ENCODE measurements at regions not wholly inside any gene's neighbourhood (a gene's known extent, or its start where the extent isn't known, plus 50 kb on each side); places are given as distances from the start of the nearest gene placed in this dataset.

GRCh38 chr7:136256491-136256890 is 279.3 kb upstream of the MTPN start:
- Histone ChIP-seq H3K9ac (ENCODE audit: low read length) (no peak overlapping the region), H3K4me2 (ENCODE audit: low read depth, low read length, poor library complexity, severe bottlenecking) (no peak overlapping the region), H4K20me1 (ENCODE audit: low read depth, low read length) (no peaks in the 10 kb centered on the region), H3K9me3 (ENCODE audit: insufficient read depth, low read length) (0 out of 2 replicates have a peak, but pooled peaks cover 6% of the 10 kb centered on the region), H3K79me2 (ENCODE audit: insufficient read depth, low read length) (no peaks in the 10 kb centered on the region), H3K4me3 (ENCODE audit: insufficient read depth, low read length, poor library complexity, severe bottlenecking) (no peak overlapping the region), H3K36me3 (ENCODE audit: low read length) (no peaks in the 10 kb centered on the region), H3K27me3 (ENCODE audit: low read length) (no peaks in the 10 kb centered on the region), H3F3A (ENCODE audit: insufficient read depth) (no peaks in the 10 kb centered on the region), H3K9me2 (replicated peaks; ENCODE audit: insufficient read depth, low read length) (no peaks in the 10 kb centered on the region), H2AFZ (ENCODE audit: low read depth, low read length, severe bottlenecking) (no peak overlapping the region), H3K27ac (ENCODE audit: low read depth, low read length) (no peak overlapping the region)
- TF ChIP-seq, protein P1, sequence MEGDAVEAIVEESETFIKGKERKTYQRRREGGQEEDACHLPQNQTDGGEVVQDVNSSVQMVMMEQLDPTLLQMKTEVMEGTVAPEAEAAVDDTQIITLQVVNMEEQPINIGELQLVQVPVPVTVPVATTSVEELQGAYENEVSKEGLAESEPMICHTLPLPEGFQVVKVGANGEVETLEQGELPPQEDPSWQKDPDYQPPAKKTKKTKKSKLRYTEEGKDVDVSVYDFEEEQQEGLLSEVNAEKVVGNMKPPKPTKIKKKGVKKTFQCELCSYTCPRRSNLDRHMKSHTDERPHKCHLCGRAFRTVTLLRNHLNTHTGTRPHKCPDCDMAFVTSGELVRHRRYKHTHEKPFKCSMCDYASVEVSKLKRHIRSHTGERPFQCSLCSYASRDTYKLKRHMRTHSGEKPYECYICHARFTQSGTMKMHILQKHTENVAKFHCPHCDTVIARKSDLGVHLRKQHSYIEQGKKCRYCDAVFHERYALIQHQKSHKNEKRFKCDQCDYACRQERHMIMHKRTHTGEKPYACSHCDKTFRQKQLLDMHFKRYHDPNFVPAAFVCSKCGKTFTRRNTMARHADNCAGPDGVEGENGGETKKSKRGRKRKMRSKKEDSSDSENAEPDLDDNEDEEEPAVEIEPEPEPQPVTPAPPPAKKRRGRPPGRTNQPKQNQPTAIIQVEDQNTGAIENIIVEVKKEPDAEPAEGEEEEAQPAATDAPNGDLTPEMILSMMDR (IDR thresholded peaks at IDR 0.05; ENCODE audit: insufficient read depth, low read length, poor library complexity, severe bottlenecking): no peak
- TF ChIP-seq EZH2phosphoT487 (conservative IDR thresholded peaks at IDR 0.05; ENCODE audit: low read length): no peak

- TF ChIP-seq EZH2phosphoT487 (conservative IDR thresholded peaks at IDR 0.05; ENCODE audit: low read length): no peak
- TF ChIP-seq, protein P1 (IDR thresholded peaks at IDR 0.05; ENCODE audit: insufficient read depth, low read length, poor library complexity, severe bottlenecking): no peak
- Histone ChIP-seq H3K27ac (ENCODE audit: low read depth, low read length) (no peak overlapping the region), H4K20me1 (ENCODE audit: low read depth, low read length) (no peaks in the 10 kb centered on the region), H3K9me2 (replicated peaks; ENCODE audit: insufficient read depth, low read length) (no peaks in the 10 kb centered on the region), H3K9me3 (ENCODE audit: insufficient read depth, low read length) (no peaks in the 10 kb centered on the region), H3K4me2 (ENCODE audit: low read depth, low read length, poor library complexity, severe bottlenecking) (no peak overlapping the region), H3K27me3 (ENCODE audit: low read length) (no peaks in the 10 kb centered on the region), H3K4me3 (ENCODE audit: insufficient read depth, low read length, poor library complexity, severe bottlenecking) (no peak overlapping the region), H3F3A (ENCODE audit: insufficient read depth) (no peaks in the 10 kb centered on the region), H3K36me3 (ENCODE audit: low read length) (no peaks in the 10 kb centered on the region), H2AFZ (ENCODE audit: low read depth, low read length, severe bottlenecking) (no peak overlapping the region), H3K9ac (ENCODE audit: low read length) (no peak overlapping the region), H3K79me2 (ENCODE audit: insufficient read depth, low read length) (no peaks in the 10 kb centered on the region)
Observed at GRCh38 chr7:136254148-136254547, 277.0 kb upstream of the MTPN start.

DNA sequence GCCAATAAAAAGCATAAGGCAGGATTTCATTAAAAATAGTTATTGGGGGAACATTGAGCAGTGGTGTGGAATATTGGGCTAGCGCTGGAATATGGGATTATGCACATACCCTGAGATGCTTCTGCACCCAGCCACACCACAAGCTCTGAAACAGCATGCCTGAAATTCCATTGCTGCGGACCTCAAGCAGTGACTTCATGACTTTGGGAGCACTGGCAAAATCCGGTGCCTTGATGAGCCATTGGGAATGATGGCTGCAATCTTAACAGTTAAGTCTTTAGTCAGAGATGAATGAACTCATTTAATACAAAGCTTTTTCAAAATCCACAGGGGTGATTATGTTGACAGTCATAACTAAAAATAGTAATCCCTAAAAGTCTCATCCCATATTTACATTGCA is 274.7 kb upstream of the MTPN start:
- Histone ChIP-seq H3K79me2 (ENCODE audit: insufficient read depth, low read length) (no peaks in the 10 kb centered on the region), H3F3A (ENCODE audit: insufficient read depth) (no peaks in the 10 kb centered on the region), H4K20me1 (ENCODE audit: low read depth, low read length) (no peaks in the 10 kb centered on the region), H3K4me3 (ENCODE audit: insufficient read depth, low read length, poor library complexity, severe bottlenecking) (no peak overlapping the region), H3K27me3 (ENCODE audit: low read length) (no peaks in the 10 kb centered on the region), H3K36me3 (ENCODE audit: low read length) (no peaks in the 10 kb centered on the region), H2AFZ (ENCODE audit: low read depth, low read length, severe bottlenecking) (no peak overlapping the region), H3K9me3 (ENCODE audit: insufficient read depth, low read length) (no peaks in the 10 kb centered on the region), H3K9me2 (replicated peaks; ENCODE audit: insufficient read depth, low read length) (no peaks in the 10 kb centered on the region), H3K4me2 (ENCODE audit: low read depth, low read length, poor library complexity, severe bottlenecking) (no peak overlapping the region), H3K9ac (ENCODE audit: low read length) (no peak overlapping the region), H3K27ac (ENCODE audit: low read depth, low read length) (no peak overlapping the region)
- TF ChIP-seq EZH2phosphoT487 (conservative IDR thresholded peaks at IDR 0.05; ENCODE audit: low read length): no peak
- TF ChIP-seq, protein P1 (IDR thresholded peaks at IDR 0.05; ENCODE audit: insufficient read depth, low read length, poor library complexity, severe bottlenecking): no peak
